ENCODE measurements at regions not wholly inside any gene's neighbourhood (a gene's known extent, or its start where the extent isn't known, plus 50 kb on each side); places are given as distances from the start of the nearest gene placed in this dataset.

GRCh38 chr15:69691307-69692015, 238.8 kb downstream of the RPLP1 start (continued):
- TF ChIP-seq, protein P1, sequence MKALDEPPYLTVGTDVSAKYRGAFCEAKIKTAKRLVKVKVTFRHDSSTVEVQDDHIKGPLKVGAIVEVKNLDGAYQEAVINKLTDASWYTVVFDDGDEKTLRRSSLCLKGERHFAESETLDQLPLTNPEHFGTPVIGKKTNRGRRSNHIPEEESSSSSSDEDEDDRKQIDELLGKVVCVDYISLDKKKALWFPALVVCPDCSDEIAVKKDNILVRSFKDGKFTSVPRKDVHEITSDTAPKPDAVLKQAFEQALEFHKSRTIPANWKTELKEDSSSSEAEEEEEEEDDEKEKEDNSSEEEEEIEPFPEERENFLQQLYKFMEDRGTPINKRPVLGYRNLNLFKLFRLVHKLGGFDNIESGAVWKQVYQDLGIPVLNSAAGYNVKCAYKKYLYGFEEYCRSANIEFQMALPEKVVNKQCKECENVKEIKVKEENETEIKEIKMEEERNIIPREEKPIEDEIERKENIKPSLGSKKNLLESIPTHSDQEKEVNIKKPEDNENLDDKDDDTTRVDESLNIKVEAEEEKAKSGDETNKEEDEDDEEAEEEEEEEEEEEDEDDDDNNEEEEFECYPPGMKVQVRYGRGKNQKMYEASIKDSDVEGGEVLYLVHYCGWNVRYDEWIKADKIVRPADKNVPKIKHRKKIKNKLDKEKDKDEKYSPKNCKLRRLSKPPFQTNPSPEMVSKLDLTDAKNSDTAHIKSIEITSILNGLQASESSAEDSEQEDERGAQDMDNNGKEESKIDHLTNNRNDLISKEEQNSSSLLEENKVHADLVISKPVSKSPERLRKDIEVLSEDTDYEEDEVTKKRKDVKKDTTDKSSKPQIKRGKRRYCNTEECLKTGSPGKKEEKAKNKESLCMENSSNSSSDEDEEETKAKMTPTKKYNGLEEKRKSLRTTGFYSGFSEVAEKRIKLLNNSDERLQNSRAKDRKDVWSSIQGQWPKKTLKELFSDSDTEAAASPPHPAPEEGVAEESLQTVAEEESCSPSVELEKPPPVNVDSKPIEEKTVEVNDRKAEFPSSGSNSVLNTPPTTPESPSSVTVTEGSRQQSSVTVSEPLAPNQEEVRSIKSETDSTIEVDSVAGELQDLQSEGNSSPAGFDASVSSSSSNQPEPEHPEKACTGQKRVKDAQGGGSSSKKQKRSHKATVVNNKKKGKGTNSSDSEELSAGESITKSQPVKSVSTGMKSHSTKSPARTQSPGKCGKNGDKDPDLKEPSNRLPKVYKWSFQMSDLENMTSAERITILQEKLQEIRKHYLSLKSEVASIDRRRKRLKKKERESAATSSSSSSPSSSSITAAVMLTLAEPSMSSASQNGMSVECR (CRISPR knock-in tag; IDR thresholded peaks at IDR 0.05; ENCODE audit: borderline replicate concordance): no peak
- TF ChIP-seq TP53 (CRISPR knock-in tag; IDR thresholded peaks at IDR 0.05): no peak
- TF ChIP-seq, protein P2, sequence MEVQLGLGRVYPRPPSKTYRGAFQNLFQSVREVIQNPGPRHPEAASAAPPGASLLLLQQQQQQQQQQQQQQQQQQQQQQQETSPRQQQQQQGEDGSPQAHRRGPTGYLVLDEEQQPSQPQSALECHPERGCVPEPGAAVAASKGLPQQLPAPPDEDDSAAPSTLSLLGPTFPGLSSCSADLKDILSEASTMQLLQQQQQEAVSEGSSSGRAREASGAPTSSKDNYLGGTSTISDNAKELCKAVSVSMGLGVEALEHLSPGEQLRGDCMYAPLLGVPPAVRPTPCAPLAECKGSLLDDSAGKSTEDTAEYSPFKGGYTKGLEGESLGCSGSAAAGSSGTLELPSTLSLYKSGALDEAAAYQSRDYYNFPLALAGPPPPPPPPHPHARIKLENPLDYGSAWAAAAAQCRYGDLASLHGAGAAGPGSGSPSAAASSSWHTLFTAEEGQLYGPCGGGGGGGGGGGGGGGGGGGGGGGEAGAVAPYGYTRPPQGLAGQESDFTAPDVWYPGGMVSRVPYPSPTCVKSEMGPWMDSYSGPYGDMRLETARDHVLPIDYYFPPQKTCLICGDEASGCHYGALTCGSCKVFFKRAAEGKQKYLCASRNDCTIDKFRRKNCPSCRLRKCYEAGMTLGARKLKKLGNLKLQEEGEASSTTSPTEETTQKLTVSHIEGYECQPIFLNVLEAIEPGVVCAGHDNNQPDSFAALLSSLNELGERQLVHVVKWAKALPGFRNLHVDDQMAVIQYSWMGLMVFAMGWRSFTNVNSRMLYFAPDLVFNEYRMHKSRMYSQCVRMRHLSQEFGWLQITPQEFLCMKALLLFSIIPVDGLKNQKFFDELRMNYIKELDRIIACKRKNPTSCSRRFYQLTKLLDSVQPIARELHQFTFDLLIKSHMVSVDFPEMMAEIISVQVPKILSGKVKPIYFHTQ (CRISPR knock-in tag; IDR thresholded peaks at IDR 0.05): no peak

DNA sequence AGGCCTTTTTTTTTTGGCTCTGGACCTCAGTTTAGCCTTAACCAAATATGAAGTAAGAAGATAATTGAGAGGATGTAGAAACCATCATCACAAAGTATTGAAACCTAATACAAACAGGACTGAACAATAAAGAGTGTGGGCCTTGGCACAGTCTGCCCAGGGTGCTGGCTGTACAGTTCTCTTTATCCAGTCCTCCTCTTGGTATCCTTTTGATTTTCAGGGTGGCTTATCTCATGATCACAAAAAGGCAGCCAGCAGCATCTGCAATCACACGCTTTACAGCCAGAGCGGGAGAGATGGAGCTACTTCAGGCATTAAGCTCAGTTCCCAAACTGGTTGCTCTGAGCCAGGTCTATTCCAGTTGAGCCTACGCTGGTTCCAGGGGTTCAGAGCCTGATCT, 239.7 kb downstream of the RPLP1 start:
- Mint-ChIP-seq H3K9me3 (peaks cover 25% of the 10 kb centered on the region), H3K27ac (no peak overlapping the region), H3K4me1 (peaks cover 5% of the 10 kb centered on the region), H3K36me3 (peaks cover 16% of the 10 kb centered on the region), H3K4me3 (no peak overlapping the region), H3K27me3 (ENCODE audit: low read depth) (peaks cover 3% of the 10 kb centered on the region; the same call in 1 of the 2 replicates)
- CTCF ChIA-PET: no interaction called here
- DNase-seq (ENCODE audit: low spot score): no peak
- POLR2A ChIA-PET: interaction anchor here (1.0 kb wide), 1 partner anchor 88 kb away, joined by 3 read pairs; no protein-coding TSS in a partner anchor
- no peak for ATAC-seq
- TF ChIP-seq, protein P3, sequence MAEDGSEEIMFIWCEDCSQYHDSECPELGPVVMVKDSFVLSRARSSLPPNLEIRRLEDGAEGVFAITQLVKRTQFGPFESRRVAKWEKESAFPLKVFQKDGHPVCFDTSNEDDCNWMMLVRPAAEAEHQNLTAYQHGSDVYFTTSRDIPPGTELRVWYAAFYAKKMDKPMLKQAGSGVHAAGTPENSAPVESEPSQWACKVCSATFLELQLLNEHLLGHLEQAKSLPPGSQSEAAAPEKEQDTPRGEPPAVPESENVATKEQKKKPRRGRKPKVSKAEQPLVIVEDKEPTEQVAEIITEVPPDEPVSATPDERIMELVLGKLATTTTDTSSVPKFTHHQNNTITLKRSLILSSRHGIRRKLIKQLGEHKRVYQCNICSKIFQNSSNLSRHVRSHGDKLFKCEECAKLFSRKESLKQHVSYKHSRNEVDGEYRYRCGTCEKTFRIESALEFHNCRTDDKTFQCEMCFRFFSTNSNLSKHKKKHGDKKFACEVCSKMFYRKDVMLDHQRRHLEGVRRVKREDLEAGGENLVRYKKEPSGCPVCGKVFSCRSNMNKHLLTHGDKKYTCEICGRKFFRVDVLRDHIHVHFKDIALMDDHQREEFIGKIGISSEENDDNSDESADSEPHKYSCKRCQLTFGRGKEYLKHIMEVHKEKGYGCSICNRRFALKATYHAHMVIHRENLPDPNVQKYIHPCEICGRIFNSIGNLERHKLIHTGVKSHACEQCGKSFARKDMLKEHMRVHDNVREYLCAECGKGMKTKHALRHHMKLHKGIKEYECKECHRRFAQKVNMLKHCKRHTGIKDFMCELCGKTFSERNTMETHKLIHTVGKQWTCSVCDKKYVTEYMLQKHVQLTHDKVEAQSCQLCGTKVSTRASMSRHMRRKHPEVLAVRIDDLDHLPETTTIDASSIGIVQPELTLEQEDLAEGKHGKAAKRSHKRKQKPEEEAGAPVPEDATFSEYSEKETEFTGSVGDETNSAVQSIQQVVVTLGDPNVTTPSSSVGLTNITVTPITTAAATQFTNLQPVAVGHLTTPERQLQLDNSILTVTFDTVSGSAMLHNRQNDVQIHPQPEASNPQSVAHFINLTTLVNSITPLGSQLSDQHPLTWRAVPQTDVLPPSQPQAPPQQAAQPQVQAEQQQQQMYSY (CRISPR knock-in tag; IDR thresholded peaks at IDR 0.05): no peak
- TF ChIP-seq ZBTB21 (CRISPR knock-in tag; IDR thresholded peaks at IDR 0.05; ENCODE audit: borderline replicate concordance) (no peak), SOX15 (CRISPR knock-in tag; IDR thresholded peaks at IDR 0.05) (no peak), PRRX2 (CRISPR knock-in tag; IDR thresholded peaks at IDR 0.05) (no peak), OVOL2 (CRISPR knock-in tag; IDR thresholded peaks at IDR 0.05; ENCODE audit: borderline replicate concordance) (no peak)
- TF ChIP-seq, protein P4, sequence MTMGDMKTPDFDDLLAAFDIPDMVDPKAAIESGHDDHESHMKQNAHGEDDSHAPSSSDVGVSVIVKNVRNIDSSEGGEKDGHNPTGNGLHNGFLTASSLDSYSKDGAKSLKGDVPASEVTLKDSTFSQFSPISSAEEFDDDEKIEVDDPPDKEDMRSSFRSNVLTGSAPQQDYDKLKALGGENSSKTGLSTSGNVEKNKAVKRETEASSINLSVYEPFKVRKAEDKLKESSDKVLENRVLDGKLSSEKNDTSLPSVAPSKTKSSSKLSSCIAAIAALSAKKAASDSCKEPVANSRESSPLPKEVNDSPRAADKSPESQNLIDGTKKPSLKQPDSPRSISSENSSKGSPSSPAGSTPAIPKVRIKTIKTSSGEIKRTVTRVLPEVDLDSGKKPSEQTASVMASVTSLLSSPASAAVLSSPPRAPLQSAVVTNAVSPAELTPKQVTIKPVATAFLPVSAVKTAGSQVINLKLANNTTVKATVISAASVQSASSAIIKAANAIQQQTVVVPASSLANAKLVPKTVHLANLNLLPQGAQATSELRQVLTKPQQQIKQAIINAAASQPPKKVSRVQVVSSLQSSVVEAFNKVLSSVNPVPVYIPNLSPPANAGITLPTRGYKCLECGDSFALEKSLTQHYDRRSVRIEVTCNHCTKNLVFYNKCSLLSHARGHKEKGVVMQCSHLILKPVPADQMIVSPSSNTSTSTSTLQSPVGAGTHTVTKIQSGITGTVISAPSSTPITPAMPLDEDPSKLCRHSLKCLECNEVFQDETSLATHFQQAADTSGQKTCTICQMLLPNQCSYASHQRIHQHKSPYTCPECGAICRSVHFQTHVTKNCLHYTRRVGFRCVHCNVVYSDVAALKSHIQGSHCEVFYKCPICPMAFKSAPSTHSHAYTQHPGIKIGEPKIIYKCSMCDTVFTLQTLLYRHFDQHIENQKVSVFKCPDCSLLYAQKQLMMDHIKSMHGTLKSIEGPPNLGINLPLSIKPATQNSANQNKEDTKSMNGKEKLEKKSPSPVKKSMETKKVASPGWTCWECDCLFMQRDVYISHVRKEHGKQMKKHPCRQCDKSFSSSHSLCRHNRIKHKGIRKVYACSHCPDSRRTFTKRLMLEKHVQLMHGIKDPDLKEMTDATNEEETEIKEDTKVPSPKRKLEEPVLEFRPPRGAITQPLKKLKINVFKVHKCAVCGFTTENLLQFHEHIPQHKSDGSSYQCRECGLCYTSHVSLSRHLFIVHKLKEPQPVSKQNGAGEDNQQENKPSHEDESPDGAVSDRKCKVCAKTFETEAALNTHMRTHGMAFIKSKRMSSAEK (CRISPR knock-in tag; IDR thresholded peaks at IDR 0.05; ENCODE audit: borderline replicate concordance): no peak
- TF ChIP-seq, protein P2 (CRISPR knock-in tag; IDR thresholded peaks at IDR 0.05): no peak

Measured in WTC11 (cell line).